ENCODE measurements at regions not wholly inside any gene's neighbourhood (a gene's known extent, or its start where the extent isn't known, plus 50 kb on each side); places are given as distances from the start of the nearest gene placed in this dataset.

- TF ChIP-seq CTCF (optimal IDR thresholded peaks at IDR 0.05 in 1 of 3, IDR thresholded peaks at IDR 0.05 in 1 of 3, conservative IDR thresholded peaks at IDR 0.05 in 1 of 3; ENCODE audit: extremely low read depth in 1 of 3, insufficient read depth in 2 of 3, low read length in 3 of 3), result no peak
- TF ChIP-seq EZH2 (IDR thresholded peaks at IDR 0.05; ENCODE audit: low read length), result no peak
Observed at GRCh38 chr9:85147046-85147640, 477.6 kb downstream of the NTRK2 start.
